ENCODE measurements at regions not wholly inside any gene's neighbourhood (a gene's known extent, or its start where the extent isn't known, plus 50 kb on each side); places are given as distances from the start of the nearest gene placed in this dataset.

- TF ChIP-seq POLR2A (IDR thresholded peaks at IDR 0.05; ENCODE audit: low read length) (no peak), GATA1 (IDR thresholded peaks at IDR 0.05; ENCODE audit: low read depth, low read length) (no peak)
- DNase-seq, result no peak
These were observed 51.7 kb upstream of the SHANK2 start for GRCh38 chr11:71304045-71304444.

- no peak for DNase-seq
- TF ChIP-seq POLR2A (IDR thresholded peaks at IDR 0.05; ENCODE audit: low read length), result no peak
These were observed 50.5 kb upstream of the SHANK2 start for GRCh38 chr11:71302911-71303310.

DNA sequence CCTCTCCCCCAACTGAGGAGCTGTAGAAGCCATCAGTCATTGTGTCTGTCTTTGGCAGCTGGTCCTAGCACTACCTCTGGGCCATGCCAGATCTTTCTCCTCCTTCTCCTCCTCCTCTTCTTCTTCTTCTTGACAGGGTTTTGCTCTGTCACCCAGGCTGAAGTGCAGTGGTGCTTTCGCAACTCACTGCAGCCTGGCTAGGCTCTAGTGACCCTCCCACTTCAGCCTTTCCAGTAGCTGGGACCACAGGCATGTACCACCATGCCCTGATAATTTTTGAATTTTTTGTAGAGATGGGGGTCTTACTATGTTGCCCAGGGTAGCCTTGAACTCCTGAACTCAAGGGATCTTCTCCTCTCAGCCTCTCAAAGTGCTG is 50.1 kb upstream of the SHANK2 start:
- no peak for DNase-seq
- TF ChIP-seq GATA1 (IDR thresholded peaks at IDR 0.05; ENCODE audit: low read depth, low read length) (no peak), POLR2A (IDR thresholded peaks at IDR 0.05; ENCODE audit: low read length) (no peak)
